ENCODE measurements at regions not wholly inside any gene's neighbourhood (a gene's known extent, or its start where the extent isn't known, plus 50 kb on each side); places are given as distances from the start of the nearest gene placed in this dataset.

GRCh38 chr10:10530313-10530712, 487.4 kb upstream of the CELF2 start:
- no peaks in the 10 kb centered on the region for H3K27me3 ChIP-seq (ENCODE audit: low read depth)
- no peak for DNase-seq (ENCODE audit: low spot score in 2 of 2)
- no peaks in the 10 kb centered on the region for H3K9me3 ChIP-seq
- in situ Hi-C loops (cut with MboI; ENCODE audit: low sequenced_read_pairs) = no loop called here
- no peaks in the 10 kb centered on the region for H3K4me1 ChIP-seq
- H3K36me3 ChIP-seq (replicated peaks) = no peaks in the 10 kb centered on the region
- H3K4me3 ChIP-seq = no peak overlapping the region

DNA sequence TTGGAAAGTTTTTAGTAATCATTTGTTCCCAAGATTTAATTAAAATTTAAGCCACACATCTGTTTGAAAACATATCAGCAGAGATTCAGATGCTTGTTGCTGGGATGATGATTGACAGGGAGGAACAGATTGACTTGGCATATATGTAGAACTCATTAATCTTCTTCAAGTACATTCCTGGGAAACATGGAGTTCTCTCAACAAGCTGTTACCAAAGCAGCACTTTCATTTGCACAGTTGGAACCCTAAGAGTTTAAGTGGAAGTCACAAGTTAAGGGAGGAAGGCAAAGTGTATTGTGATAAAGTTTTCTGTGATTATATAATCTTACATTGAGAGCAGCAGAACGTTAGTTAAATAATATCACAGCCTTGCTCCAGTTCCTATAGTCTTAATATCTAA, 485.4 kb upstream of the CELF2 start:
- no peak for DNase-seq (ENCODE audit: low spot score in 2 of 2)
- Histone ChIP-seq H3K27me3 (ENCODE audit: low read depth) (no peaks in the 10 kb centered on the region), H3K36me3 (replicated peaks) (no peaks in the 10 kb centered on the region), H3K9me3 (no peaks in the 10 kb centered on the region), H3K4me3 (no peak overlapping the region), H3K4me1 (no peaks in the 10 kb centered on the region)
- in situ Hi-C loops (cut with MboI; ENCODE audit: low sequenced_read_pairs) = no loop called here

DNA sequence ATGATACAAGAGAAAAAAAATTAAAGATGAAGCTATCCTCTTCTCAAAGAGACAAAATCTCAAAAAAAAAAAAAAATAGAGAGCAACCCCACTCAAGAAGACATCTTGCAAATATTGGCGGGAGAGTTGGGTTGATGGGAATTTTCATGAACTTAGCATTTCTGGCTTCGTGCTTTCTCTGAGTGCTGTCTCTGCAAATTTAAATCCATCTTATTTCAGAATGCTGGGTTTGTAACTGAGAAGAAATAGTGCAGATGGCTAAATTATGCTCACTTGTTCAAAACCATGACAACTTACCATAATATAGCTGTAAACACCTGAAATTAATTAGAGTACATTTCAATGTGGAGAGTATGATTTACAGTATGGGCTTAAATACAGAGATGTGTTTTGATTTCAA, 484.8 kb upstream of the CELF2 start:
- H3K9me3 ChIP-seq = no peaks in the 10 kb centered on the region
- DNase-seq (ENCODE audit: low spot score in 2 of 2) = no peak
- H3K4me3 ChIP-seq = no peak overlapping the region
- H3K36me3 ChIP-seq (replicated peaks) = no peaks in the 10 kb centered on the region
- no peaks in the 10 kb centered on the region for H3K4me1 ChIP-seq
- in situ Hi-C loops (cut with MboI; ENCODE audit: low sequenced_read_pairs) = no loop called here
- no peaks in the 10 kb centered on the region for H3K27me3 ChIP-seq (ENCODE audit: low read depth)

- in situ Hi-C loops (cut with MboI; ENCODE audit: low sequenced_read_pairs) = no loop called here
- no peak for DNase-seq (ENCODE audit: low spot score in 2 of 2)
- Histone ChIP-seq H3K9me3 (no peaks in the 10 kb centered on the region), H3K4me3 (no peak overlapping the region), H3K4me1 (no peaks in the 10 kb centered on the region), H3K36me3 (replicated peaks) (no peaks in the 10 kb centered on the region), H3K27me3 (ENCODE audit: low read depth) (no peaks in the 10 kb centered on the region)
These were observed 484.2 kb upstream of the CELF2 start for GRCh38 chr10:10533437-10533836.

- no peaks in the 10 kb centered on the region for H3K4me1 ChIP-seq
- no peaks in the 10 kb centered on the region for H3K27me3 ChIP-seq (ENCODE audit: low read depth)
- no peaks in the 10 kb centered on the region for H3K9me3 ChIP-seq
- in situ Hi-C loops (cut with MboI; ENCODE audit: low sequenced_read_pairs) = no loop called here
- H3K4me3 ChIP-seq = no peak overlapping the region
- DNase-seq (ENCODE audit: low spot score in 2 of 2) = no peak
- H3K36me3 ChIP-seq (replicated peaks) = no peaks in the 10 kb centered on the region
These were observed 479.3 kb upstream of the CELF2 start for GRCh38 chr10:10538326-10538725.

DNA sequence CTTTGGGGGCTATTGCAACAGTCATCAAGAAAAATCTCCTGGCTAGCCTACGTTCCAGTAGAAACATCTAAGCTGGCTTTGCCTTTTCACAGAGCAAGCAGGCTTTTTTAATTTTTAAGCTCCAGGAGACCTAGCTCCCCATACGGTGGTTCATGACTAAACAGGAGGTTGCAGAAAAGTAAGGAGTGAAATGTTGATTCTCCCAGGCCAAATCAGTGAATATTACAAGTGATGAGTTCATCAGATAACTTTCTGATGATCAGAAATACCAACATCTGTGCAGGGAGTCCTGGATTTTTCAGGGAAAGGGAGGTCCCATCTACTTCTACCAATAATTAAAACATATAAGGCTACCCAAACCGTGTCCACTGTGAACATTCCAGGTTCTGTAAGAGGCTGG, 477.3 kb upstream of the CELF2 start:
- Histone ChIP-seq H3K27me3 (ENCODE audit: low read depth) (no peaks in the 10 kb centered on the region), H3K4me3 (no peak overlapping the region), H3K4me1 (no peaks in the 10 kb centered on the region), H3K9me3 (no peaks in the 10 kb centered on the region), H3K36me3 (replicated peaks) (no peaks in the 10 kb centered on the region)
- no peak for DNase-seq (ENCODE audit: low spot score in 2 of 2)
- in situ Hi-C loops (cut with MboI; ENCODE audit: low sequenced_read_pairs) = no loop called here

GRCh38 chr10:10542477-10542876, 475.2 kb upstream of the CELF2 start:
- no peak for DNase-seq (ENCODE audit: low spot score in 2 of 2)
- Histone ChIP-seq H3K27me3 (ENCODE audit: low read depth) (no peaks in the 10 kb centered on the region), H3K4me3 (no peak overlapping the region), H3K4me1 (no peaks in the 10 kb centered on the region), H3K9me3 (no peaks in the 10 kb centered on the region), H3K36me3 (replicated peaks) (no peaks in the 10 kb centered on the region)
- in situ Hi-C loops (cut with MboI; ENCODE audit: low sequenced_read_pairs) = no loop called here

- no peak for DNase-seq (ENCODE audit: low spot score in 2 of 2)
- H3K4me3 ChIP-seq = no peak overlapping the region
- in situ Hi-C loops (cut with MboI; ENCODE audit: low sequenced_read_pairs) = no loop called here
- H3K36me3 ChIP-seq (replicated peaks) = no peaks in the 10 kb centered on the region
- no peaks in the 10 kb centered on the region for H3K27me3 ChIP-seq (ENCODE audit: low read depth)
- H3K4me1 ChIP-seq = no peaks in the 10 kb centered on the region
- H3K9me3 ChIP-seq = no peaks in the 10 kb centered on the region
These were observed 472.8 kb upstream of the CELF2 start for GRCh38 chr10:10544890-10545289.

GRCh38 chr10:10545771-10546170, 471.9 kb upstream of the CELF2 start:
- no peaks in the 10 kb centered on the region for H3K4me1 ChIP-seq
- DNase-seq (ENCODE audit: low spot score in 2 of 2) = no peak
- no peaks in the 10 kb centered on the region for H3K9me3 ChIP-seq
- in situ Hi-C loops (cut with MboI; ENCODE audit: low sequenced_read_pairs) = no loop called here
- H3K4me3 ChIP-seq = no peak overlapping the region
- no peaks in the 10 kb centered on the region for H3K36me3 ChIP-seq (replicated peaks)
- H3K27me3 ChIP-seq (ENCODE audit: low read depth) = no peaks in the 10 kb centered on the region

DNA sequence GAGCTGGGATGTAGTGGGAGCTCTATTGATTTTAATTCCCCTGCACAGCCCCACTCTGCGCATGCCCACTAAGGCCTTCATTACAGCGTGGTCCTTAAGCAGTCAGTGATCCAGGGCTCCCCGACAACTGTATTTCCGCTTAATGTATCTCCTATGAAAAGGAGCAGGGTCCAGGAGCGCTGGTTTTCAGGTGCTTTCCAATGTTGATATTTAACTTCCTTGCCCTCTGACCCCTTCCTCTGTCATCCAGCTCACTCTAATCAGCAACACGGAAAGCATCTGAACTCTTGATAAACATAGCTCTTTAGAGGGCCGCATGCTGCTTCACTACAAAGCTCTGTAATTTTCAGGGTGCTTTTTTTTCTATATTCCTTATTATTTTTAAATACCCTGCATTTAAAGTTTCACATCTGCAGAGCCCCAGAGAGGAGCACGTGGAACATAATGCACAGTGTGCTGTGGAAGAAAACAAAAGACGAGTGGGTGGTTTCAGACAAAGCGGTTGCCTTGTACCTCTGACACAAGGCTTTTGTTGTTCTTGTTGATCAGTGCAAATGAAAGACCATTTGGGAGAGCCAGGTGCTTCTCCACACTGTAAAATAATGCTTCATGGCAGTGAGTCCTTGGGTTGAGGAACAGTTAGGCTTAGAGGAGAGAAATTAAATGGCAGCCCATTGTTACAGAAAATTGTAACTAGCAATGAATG, 465.9 kb upstream of the CELF2 start:
- DNase-seq (ENCODE audit: low spot score in 2 of 2) = no peak
- Histone ChIP-seq H3K9me3 (no peaks in the 10 kb centered on the region), H3K4me3 (no peak overlapping the region), H3K36me3 (replicated peaks) (no peaks in the 10 kb centered on the region), H3K4me1 (no peaks in the 10 kb centered on the region), H3K27me3 (ENCODE audit: low read depth) (no peaks in the 10 kb centered on the region)
- in situ Hi-C loops (cut with MboI; ENCODE audit: low sequenced_read_pairs) = no loop called here

- Histone ChIP-seq H3K4me1 (no peaks in the 10 kb centered on the region), H3K9me3 (no peaks in the 10 kb centered on the region), H3K27me3 (ENCODE audit: low read depth) (no peaks in the 10 kb centered on the region), H3K36me3 (replicated peaks) (no peaks in the 10 kb centered on the region), H3K4me3 (no peak overlapping the region)
- no peak for DNase-seq (ENCODE audit: low spot score in 2 of 2)
- in situ Hi-C loops (cut with MboI; ENCODE audit: low sequenced_read_pairs) = no loop called here
These were observed 464.7 kb upstream of the CELF2 start for GRCh38 chr10:10552948-10553347.

DNA sequence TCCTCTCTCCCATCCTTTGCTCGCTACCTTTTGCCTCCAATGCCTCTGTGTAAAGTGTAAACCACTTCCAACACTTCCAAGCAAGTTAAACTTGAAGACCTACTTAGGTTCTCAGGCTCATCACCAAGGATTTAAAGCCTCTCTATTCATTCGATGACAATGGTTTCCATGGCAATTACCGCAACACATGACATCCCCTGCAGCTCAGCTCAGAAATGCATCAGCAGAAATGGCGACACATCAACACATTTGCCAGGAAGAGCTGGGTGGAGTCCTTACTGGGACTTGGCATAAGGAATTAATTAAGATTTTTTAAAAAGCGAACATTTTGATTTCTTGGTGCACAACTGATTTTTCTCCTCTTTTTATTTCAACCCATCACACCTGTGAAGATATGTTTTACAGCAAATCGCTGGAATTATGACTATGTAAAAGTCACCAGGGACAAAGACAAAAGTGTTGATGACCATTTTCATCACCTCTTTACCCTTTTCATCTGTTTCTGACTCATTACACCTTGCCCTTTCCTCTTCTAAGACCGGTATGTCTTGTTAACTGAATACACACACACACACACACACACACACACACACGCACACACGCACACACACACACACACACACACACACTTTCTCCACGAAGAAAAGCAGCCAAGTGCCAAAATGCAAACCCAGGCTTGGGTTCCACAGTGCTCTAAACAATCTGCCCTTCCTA, 453.4 kb upstream of the CELF2 start:
- H3K9me3 ChIP-seq = no peaks in the 10 kb centered on the region
- H3K4me1 ChIP-seq = no peaks in the 10 kb centered on the region
- H3K27me3 ChIP-seq (ENCODE audit: low read depth) = no peaks in the 10 kb centered on the region
- in situ Hi-C loops (cut with MboI; ENCODE audit: low sequenced_read_pairs) = no loop called here
- DNase-seq (ENCODE audit: low spot score in 2 of 2) = no peak
- H3K36me3 ChIP-seq (replicated peaks) = no peaks in the 10 kb centered on the region
- H3K4me3 ChIP-seq = no peak overlapping the region

DNA sequence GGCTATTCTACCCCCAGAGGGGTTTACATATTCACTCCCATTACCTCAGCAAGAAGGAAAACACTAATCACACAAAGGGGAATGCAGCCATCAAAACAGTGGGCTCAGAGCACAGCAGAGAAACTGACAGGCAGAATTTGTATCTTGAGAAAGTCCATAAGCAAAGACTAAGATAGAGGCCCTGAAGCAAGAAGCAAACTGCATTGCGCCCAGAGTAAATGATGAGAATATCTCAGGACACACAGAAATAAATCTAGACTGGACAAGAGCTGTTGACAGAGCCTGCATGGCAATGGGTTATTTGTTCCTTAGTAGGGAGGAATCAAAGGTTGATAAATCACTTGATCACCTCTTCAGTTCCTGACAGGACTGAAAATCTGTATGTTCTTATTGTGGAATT, 440.7 kb upstream of the CELF2 start:
- Histone ChIP-seq H3K36me3 (replicated peaks) (no peaks in the 10 kb centered on the region), H3K4me3 (no peak overlapping the region), H3K27me3 (ENCODE audit: low read depth) (no peaks in the 10 kb centered on the region), H3K9me3 (no peaks in the 10 kb centered on the region), H3K4me1 (no peaks in the 10 kb centered on the region)
- DNase-seq (ENCODE audit: low spot score in 2 of 2) = no peak
- in situ Hi-C loops (cut with MboI; ENCODE audit: low sequenced_read_pairs) = no loop called here

DNA sequence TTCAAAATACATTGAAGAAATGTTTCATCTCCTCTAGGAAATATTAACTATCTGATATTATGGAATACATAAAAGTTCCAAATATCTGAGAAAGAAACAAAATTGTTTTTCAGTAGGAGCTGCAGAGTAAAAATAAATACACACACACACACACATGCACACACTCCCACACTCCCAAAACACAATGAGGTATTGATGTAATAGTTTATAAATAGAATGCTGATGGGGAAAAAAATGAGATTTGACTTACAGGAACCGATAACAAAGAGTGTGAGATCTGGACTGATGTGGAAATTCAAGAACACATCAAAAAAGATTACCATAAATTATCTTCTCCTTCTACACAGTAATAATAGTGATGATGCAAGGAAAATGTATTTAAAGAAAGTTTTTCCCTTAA, 438.0 kb upstream of the CELF2 start:
- in situ Hi-C loops (cut with MboI; ENCODE audit: low sequenced_read_pairs) = no loop called here
- H3K36me3 ChIP-seq (replicated peaks) = no peaks in the 10 kb centered on the region
- no peaks in the 10 kb centered on the region for H3K27me3 ChIP-seq (ENCODE audit: low read depth)
- H3K4me1 ChIP-seq = no peaks in the 10 kb centered on the region
- H3K4me3 ChIP-seq = no peak overlapping the region
- H3K9me3 ChIP-seq = no peaks in the 10 kb centered on the region
- no peak for DNase-seq (ENCODE audit: low spot score in 2 of 2)

GRCh38 chr10:10584161-10584560, 433.5 kb upstream of the CELF2 start:
- no peaks in the 10 kb centered on the region for H3K9me3 ChIP-seq
- DNase-seq (ENCODE audit: low spot score in 2 of 2) = no peak
- H3K27me3 ChIP-seq (ENCODE audit: low read depth) = no peaks in the 10 kb centered on the region

More at GRCh38 chr10:10584161-10584560, 433.5 kb upstream of the CELF2 start:
- in situ Hi-C loops (cut with MboI; ENCODE audit: low sequenced_read_pairs) = no loop called here
- Histone ChIP-seq H3K4me3 (no peak overlapping the region), H3K4me1 (no peaks in the 10 kb centered on the region), H3K36me3 (replicated peaks) (no peaks in the 10 kb centered on the region)

All from HAP-1 (cell line).